ENCODE measurements at regions not wholly inside any gene's neighbourhood (a gene's known extent, or its start where the extent isn't known, plus 50 kb on each side); places are given as distances from the start of the nearest gene placed in this dataset.
"Not testable (repeated sequence)": the region's sequence is repeated elsewhere in the genome, so short reads cannot be mapped to it uniquely, and the experiment has no call there.

DNA sequence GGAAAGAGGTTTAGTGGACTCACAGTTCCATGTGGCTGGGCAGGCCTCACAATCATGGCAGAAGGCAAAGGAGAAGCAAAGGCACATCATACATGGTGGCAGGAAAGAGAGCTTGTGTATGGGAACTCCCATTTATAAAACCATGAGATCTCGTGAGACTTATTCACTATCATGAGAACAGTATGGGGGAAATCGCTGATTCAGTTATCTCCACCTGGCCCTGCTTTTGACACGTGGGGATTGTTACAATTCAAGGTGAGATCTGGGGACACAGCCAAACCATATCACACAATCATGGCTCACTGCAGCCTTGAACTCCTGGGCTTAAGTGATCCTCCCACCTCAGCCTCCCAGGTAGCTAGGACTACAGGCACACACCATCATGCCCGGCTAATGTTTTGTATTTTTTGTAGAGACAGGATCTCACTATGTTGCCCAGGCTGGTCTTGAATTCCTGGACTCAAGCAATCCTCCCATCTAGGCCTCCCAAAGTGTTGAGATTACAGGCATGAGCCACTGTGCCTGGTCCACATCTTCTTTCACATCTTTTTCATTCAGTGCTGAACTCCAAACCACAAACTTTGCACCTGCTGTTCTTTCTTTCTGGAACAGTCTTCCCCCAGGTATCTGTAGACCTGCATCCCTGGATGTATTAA lies 194.2 kb downstream of the ZFP64 start:
- TF ChIP-seq EZH2 (IDR thresholded peaks at IDR 0.05; ENCODE audit: borderline replicate concordance, low read length), result not testable (repeated sequence)
- TF ChIP-seq, protein P1, sequence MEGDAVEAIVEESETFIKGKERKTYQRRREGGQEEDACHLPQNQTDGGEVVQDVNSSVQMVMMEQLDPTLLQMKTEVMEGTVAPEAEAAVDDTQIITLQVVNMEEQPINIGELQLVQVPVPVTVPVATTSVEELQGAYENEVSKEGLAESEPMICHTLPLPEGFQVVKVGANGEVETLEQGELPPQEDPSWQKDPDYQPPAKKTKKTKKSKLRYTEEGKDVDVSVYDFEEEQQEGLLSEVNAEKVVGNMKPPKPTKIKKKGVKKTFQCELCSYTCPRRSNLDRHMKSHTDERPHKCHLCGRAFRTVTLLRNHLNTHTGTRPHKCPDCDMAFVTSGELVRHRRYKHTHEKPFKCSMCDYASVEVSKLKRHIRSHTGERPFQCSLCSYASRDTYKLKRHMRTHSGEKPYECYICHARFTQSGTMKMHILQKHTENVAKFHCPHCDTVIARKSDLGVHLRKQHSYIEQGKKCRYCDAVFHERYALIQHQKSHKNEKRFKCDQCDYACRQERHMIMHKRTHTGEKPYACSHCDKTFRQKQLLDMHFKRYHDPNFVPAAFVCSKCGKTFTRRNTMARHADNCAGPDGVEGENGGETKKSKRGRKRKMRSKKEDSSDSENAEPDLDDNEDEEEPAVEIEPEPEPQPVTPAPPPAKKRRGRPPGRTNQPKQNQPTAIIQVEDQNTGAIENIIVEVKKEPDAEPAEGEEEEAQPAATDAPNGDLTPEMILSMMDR (IDR thresholded peaks at IDR 0.05; ENCODE audit: low read length), result not testable (repeated sequence)

Data from OCI-LY1 (cell line).